ENCODE measurements at regions not wholly inside any gene's neighbourhood (a gene's known extent, or its start where the extent isn't known, plus 50 kb on each side); places are given as distances from the start of the nearest gene placed in this dataset.

DNA sequence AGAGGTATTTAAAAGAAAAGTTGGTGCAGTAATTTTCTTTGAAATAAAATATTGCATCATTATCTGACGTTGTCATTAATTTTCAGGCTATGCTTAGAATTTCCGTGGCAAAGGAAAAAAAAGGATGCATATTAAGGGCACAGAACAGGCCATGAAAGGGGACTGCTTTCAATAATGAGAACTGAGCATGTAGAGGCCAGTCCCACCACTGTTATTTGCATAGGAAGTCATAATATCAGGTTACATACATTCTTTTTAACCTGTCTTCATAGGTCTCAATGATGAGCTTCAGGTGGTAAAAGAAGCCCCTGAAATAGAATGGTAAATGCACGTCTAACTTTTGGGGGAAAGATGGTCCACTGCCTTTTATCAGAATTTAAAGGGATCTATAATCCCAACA is 272.1 kb upstream of the ALCAM start:
- H3K27ac Mint-ChIP-seq: no peak overlapping the region
- Histone ChIP-seq H3K9me3 (ENCODE audit: control insufficient read depth, insufficient read depth, low read length) (no peaks in the 10 kb centered on the region), H3K4me1 (ENCODE audit: control insufficient read depth, insufficient read depth, low read length) (no peaks in the 10 kb centered on the region), H3K27me3 (ENCODE audit: control insufficient read depth, insufficient read depth, low read length) (no peaks in the 10 kb centered on the region), H3K27ac (ENCODE audit: low read length) (no peak overlapping the region), H3K4me3 (ENCODE audit: low read length) (no peak overlapping the region), H3K36me3 (ENCODE audit: control insufficient read depth, insufficient read depth, low read length) (no peaks in the 10 kb centered on the region)
- H3K4me1 Mint-ChIP-seq: no peaks in the 10 kb centered on the region
- 71% methylated on average over 2 of the region's 3 CpGs for WGBS (ENCODE audit: insufficient coverage)
- DNase-seq: no peak
- H3K27me3 Mint-ChIP-seq (ENCODE audit: low read depth in 2 of 2): no peaks in the 10 kb centered on the region
- intact Hi-C loops (cut with micrococcal nuclease): no loop called here
- no peak for ATAC-seq
- TF ChIP-seq, protein P1, sequence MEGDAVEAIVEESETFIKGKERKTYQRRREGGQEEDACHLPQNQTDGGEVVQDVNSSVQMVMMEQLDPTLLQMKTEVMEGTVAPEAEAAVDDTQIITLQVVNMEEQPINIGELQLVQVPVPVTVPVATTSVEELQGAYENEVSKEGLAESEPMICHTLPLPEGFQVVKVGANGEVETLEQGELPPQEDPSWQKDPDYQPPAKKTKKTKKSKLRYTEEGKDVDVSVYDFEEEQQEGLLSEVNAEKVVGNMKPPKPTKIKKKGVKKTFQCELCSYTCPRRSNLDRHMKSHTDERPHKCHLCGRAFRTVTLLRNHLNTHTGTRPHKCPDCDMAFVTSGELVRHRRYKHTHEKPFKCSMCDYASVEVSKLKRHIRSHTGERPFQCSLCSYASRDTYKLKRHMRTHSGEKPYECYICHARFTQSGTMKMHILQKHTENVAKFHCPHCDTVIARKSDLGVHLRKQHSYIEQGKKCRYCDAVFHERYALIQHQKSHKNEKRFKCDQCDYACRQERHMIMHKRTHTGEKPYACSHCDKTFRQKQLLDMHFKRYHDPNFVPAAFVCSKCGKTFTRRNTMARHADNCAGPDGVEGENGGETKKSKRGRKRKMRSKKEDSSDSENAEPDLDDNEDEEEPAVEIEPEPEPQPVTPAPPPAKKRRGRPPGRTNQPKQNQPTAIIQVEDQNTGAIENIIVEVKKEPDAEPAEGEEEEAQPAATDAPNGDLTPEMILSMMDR (IDR thresholded peaks at IDR 0.05): no peak
- no peaks in the 10 kb centered on the region for H3K36me3 Mint-ChIP-seq
- H3K9me3 Mint-ChIP-seq: peaks cover 8 to 12% of the 10 kb centered on the region in 2 donors
- no peak overlapping the region for H3K4me3 Mint-ChIP-seq

DNA sequence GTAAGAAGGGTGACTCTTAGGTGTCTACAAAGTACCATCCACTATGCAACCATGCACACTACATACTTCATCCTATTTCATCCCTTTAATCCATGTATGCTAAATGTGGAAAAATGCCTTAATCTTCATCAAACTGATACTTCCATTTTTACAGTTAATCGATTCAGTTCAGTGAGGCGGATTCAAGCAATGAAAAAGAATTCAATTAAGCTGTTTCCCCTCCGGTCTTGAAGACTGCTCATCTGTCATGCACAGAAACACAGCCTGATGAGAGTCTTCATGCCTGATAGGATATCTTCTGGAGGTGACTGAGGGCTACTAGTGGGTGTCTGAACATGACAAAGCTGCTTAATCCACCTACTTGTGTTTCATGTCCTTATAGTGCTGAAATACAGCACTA is 270.6 kb upstream of the ALCAM start:
- intact Hi-C loops (cut with micrococcal nuclease): no loop called here
- Histone ChIP-seq H3K9me3 (ENCODE audit: control insufficient read depth, insufficient read depth, low read length) (no peaks in the 10 kb centered on the region), H3K4me1 (ENCODE audit: control insufficient read depth, insufficient read depth, low read length) (no peaks in the 10 kb centered on the region), H3K36me3 (ENCODE audit: control insufficient read depth, insufficient read depth, low read length) (no peaks in the 10 kb centered on the region), H3K27ac (ENCODE audit: low read length) (no peak overlapping the region), H3K27me3 (ENCODE audit: control insufficient read depth, insufficient read depth, low read length) (no peaks in the 10 kb centered on the region), H3K4me3 (ENCODE audit: low read length) (no peak overlapping the region)
- H3K27me3 Mint-ChIP-seq (ENCODE audit: low read depth in 2 of 2): no peaks in the 10 kb centered on the region
- H3K4me3 Mint-ChIP-seq: no peak overlapping the region
- no peaks in the 10 kb centered on the region for H3K36me3 Mint-ChIP-seq
- no peaks in the 10 kb centered on the region for H3K4me1 Mint-ChIP-seq
- ATAC-seq (no peak), DNase-seq (no peak)
- TF ChIP-seq, protein P1 (IDR thresholded peaks at IDR 0.05): no peak
- H3K9me3 Mint-ChIP-seq: peaks cover 12% of the 10 kb centered on the region in 2 donors
- WGBS (ENCODE audit: insufficient coverage): 90% methylated on average over 3 of the region's 3 CpGs
- no peak overlapping the region for H3K27ac Mint-ChIP-seq

DNA sequence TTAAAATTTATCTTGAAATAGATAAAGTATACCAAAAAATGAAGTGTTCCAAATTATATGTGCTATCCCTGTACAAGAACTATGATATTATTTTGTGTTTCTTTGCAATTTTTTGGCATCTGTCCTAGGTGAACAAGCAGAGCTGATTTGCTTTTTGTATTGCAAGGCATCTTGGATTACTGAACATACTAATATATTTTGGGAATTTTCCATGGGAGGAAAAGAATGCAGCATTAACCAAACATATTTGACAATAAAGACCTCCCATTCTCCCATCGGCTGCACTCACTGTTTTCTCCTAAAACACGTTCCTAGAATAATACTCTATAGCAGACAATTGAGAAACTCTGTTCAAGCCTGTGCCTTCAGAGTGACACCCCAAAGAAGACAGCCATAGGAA is 265.1 kb upstream of the ALCAM start:
- H3K9me3 ChIP-seq (ENCODE audit: control insufficient read depth, insufficient read depth, low read length): no peaks in the 10 kb centered on the region
- H3K4me3 ChIP-seq (ENCODE audit: low read length): no peak overlapping the region
- no peak for ATAC-seq
- 93% methylated on average over 2 of the region's 2 CpGs for WGBS (ENCODE audit: insufficient coverage)
- Mint-ChIP-seq H3K4me3 (no peak overlapping the region), H3K27me3 (ENCODE audit: low read depth in 2 of 2) (no peaks in the 10 kb centered on the region), H3K4me1 (no peaks in the 10 kb centered on the region), H3K36me3 (no peaks in the 10 kb centered on the region), H3K27ac (no peak overlapping the region), H3K9me3 (peaks cover 0 to 10% of the 10 kb centered on the region in 2 donors)
- H3K27ac ChIP-seq (ENCODE audit: low read length): no peak overlapping the region
- no peaks in the 10 kb centered on the region for H3K4me1 ChIP-seq (ENCODE audit: control insufficient read depth, insufficient read depth, low read length)
- TF ChIP-seq, protein P1 (IDR thresholded peaks at IDR 0.05): no peak
- intact Hi-C loops (cut with micrococcal nuclease): no loop called here
- no peaks in the 10 kb centered on the region for H3K36me3 ChIP-seq (ENCODE audit: control insufficient read depth, insufficient read depth, low read length)
- DNase-seq: no peak
- no peaks in the 10 kb centered on the region for H3K27me3 ChIP-seq (ENCODE audit: control insufficient read depth, insufficient read depth, low read length)

DNA sequence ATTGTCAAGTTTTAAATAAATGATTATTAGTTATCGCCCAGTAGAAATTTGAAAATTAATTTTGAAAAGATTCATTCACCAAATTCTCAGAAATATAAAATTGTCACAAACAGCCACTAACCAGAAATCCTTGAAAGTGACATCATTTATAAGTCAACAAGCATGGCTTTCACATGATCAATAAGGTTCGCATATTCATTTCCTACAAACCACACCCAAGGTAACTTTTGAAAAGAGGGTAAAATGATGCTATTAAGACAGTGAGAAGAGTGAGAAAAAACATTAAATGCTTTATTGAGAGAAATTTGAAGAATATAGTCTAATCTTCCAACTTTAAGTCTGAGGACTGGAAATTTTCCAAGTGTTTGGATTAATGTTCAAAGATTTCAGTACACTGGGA is 263.6 kb upstream of the ALCAM start:
- Mint-ChIP-seq H3K27me3 (ENCODE audit: low read depth in 2 of 2) (no peaks in the 10 kb centered on the region), H3K9me3 (peaks cover 2 to 8% of the 10 kb centered on the region in 2 donors), H3K4me1 (no peaks in the 10 kb centered on the region), H3K4me3 (no peak overlapping the region), H3K27ac (no peak overlapping the region), H3K36me3 (no peaks in the 10 kb centered on the region)
- TF ChIP-seq, protein P1 (IDR thresholded peaks at IDR 0.05): no peak
- Histone ChIP-seq H3K36me3 (ENCODE audit: control insufficient read depth, insufficient read depth, low read length) (no peaks in the 10 kb centered on the region), H3K27ac (ENCODE audit: low read length) (no peak overlapping the region), H3K27me3 (ENCODE audit: control insufficient read depth, insufficient read depth, low read length) (no peaks in the 10 kb centered on the region), H3K4me1 (ENCODE audit: control insufficient read depth, insufficient read depth, low read length) (no peaks in the 10 kb centered on the region), H3K4me3 (ENCODE audit: low read length) (no peak overlapping the region), H3K9me3 (ENCODE audit: control insufficient read depth, insufficient read depth, low read length) (no peaks in the 10 kb centered on the region)
- no CpG with 5 or more reads among the region's 2 CpGs for WGBS (ENCODE audit: insufficient coverage)
- ATAC-seq: no peak
- DNase-seq: no peak
- intact Hi-C loops (cut with micrococcal nuclease): no loop called here
